Vagina (tissue), 2 donors: ENCODE measurements at regions not wholly inside any gene's neighbourhood (a gene's known extent, or its start where the extent isn't known, plus 50 kb on each side); places are given as distances from the start of the nearest gene placed in this dataset.

ENCODE experiments used
- CTCF ChIP-seq, 3 experiments: fragments of 450-650 bp in 2 of 3; fragments of 200-600 bp in 1 of 3; sonication (generic) in 1 of 3; IDR thresholded peaks; one replicate each; pipeline ENCODE4 v1.5.1; 2017 to 2019; ENCODE audit warnings: antibody characterized with exemption in 3 of 3, mild to moderate bottlenecking in 2 of 3, moderate library complexity in 2 of 3
- POLR2A ChIP-seq, 2 donors: fragments of 450-650 bp; IDR thresholded peaks; one replicate each; pipeline ENCODE4 v1.6.1; 2017; ENCODE audit warnings: antibody characterized with exemption in 2 of 2, mild to moderate bottlenecking in 2 of 2, moderate library complexity in 2 of 2

DNA sequence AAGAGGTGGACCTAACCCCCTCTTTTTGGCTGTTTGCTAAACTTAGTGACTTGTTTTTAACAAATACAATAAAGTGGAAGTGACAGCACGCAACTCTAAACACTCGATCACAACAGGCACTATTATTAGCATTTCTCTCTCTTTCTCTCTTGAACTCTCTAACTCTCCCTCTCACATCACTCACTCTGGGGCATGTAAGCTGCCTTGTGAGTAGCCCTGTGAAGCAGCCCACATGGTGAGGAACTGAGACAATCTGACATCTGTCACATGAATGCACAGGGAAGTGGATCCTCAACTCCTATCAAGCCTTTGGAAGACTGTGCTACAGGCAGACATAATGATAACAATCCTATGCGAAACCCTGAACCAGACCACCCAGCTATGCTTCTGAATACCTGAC, 609.0 kb upstream of the CNTN5 start:
- no peak for TF ChIP-seq POLR2A (IDR thresholded peaks at IDR 0.05)
- TF ChIP-seq CTCF (IDR thresholded peaks at IDR 0.05) = no peak
